Ramos (cell line): ENCODE measurements at regions not wholly inside any gene's neighbourhood (a gene's known extent, or its start where the extent isn't known, plus 50 kb on each side); places are given as distances from the start of the nearest gene placed in this dataset.

ENCODE experiments used
- in situ Hi-C: fragments of 300-500 bp; cut with MboI; formaldehyde crosslinking; loops from one replicate; pipeline ENCODE4 v1.14.3; 2022; ENCODE audit warnings: low sequenced_read_pairs; ENCODE audit not compliant: unreplicated experiment

GRCh38 chr13:78742659-78743058, 83.7 kb upstream of the OBI1 start:
- in situ Hi-C loops = no loop called here

- in situ Hi-C loops = no loop called here
Observed at GRCh38 chr13:78736142-78736541, 77.2 kb upstream of the OBI1 start.

- in situ Hi-C loops = no loop called here
Observed at GRCh38 chr13:78732445-78733017, 73.6 kb upstream of the OBI1 start.

- in situ Hi-C loops = no loop called here
Observed at GRCh38 chr13:78722700-78723099, 63.7 kb upstream of the OBI1 start.

DNA sequence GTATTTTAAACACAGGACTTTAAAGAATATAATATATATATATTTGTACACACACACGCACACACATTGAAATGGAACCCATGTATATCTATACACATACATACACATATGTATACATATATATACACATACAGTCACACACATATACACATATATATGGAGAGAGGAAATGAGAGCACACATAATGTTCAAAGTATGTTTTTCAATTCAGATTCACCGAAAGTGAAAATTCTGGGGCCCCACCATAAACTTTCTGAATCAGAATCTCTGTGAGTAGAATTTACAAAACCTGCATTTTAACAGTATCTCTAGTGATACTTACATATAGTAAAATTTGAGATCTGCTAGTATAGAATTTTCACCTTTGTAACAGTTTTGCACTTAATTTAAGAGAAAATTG, 60.4 kb upstream of the OBI1 start:
- in situ Hi-C loops = no loop called here

GRCh38 chr13:78714717-78715116, 55.8 kb upstream of the OBI1 start:
- in situ Hi-C loops = no loop called here

- in situ Hi-C loops = no loop called here
Observed at GRCh38 chr13:78712831-78713230, 53.9 kb upstream of the OBI1 start.

DNA sequence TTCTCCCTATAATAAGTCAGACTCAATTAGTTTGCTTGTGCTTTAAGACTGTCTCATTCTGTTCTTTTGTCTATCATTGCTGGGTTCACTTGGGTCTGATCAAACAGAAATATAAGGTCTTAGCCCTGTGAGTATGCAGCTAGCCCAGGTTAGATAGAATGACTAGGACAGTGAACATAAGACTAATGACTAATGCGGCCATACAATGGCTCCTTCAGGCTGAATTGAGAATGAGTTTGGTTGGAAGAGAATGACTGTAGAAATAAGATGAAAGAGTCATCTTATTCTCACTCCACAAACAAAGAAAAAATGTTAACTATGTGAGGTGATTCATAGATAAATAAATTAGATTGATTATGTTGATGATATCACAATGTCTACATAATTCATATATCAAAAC, 50.1 kb upstream of the OBI1 start:
- in situ Hi-C loops = no loop called here
